K562 (cell line): ENCODE measurements at regions not wholly inside any gene's neighbourhood (a gene's known extent, or its start where the extent isn't known, plus 50 kb on each side); places are given as distances from the start of the nearest gene placed in this dataset.
A peak's percentile ranks its signal among the peaks of the same experiment; 100 is the strongest.

Source experiments
- ATAC-seq: fragments of 200-7000 bp; cut with Tn5 transposase; 3 replicates; pipeline ENCODE4 v1.9.1; 2020; ENCODE audit warnings: moderate library complexity
- BruUV-seq: library from RNA; stranded (reverse); fragments of 400-500 nt; replicated peaks from 2 replicates; lab custom pipeline; 2021; lab: Mats Ljungman, UMichigan
- CTCF ChIA-PET: fragments of 300-600 bp; formaldehyde crosslinking; extraction: SDS; loops from one replicate; lab custom pipeline; 2021; ENCODE audit warnings: low intra/inter-chr PET ratio; lab: Yijun Ruan, JAX
- POLR2A ChIA-PET: fragments of 300-600, 350-650 bp; sonication (Branson Sonifier 250); formaldehyde crosslinking; extraction: SDS; loops from one replicate; lab custom pipeline; 2021; ENCODE audit warnings: antibody characterized with exemption, inconsistent platforms; lab: Yijun Ruan, JAX
- DNase-seq, 4 experiments: peaks; one replicate each; pipeline versions ENCODE4 v3.0.0 to v3.0.0-alpha.2; 2011 to 2018; ENCODE audit warnings: low spot score in 3 of 4, mixed read lengths in 3 of 4; ENCODE audit errors: extremely low read depth in 1 of 4
- FAIRE-seq: peaks from 2 replicates; lab custom pipeline; 2011; peaks lifted over from hg19 to GRCh38; lab: Jason Lieb, UNC
- H2AFZ ChIP-seq: 2 replicates; pipeline ENCODE4 v1.6.0; 2011; ENCODE audit warnings: low read depth, low read length, control low read depth, inconsistent platforms
- H3K27ac ChIP-seq: fragments of 200-600 bp; 3 replicates; pipeline ENCODE4 v1.8.0; 2011; ENCODE audit warnings: low read depth, mild to moderate bottlenecking, control low read depth, inconsistent platforms, low read length, moderate library complexity, mixed read lengths; ENCODE audit errors: extremely low read depth
- H3K27me3 ChIP-seq, 2 experiments: fragments of 300-600 bp in 1 of 2; 2 replicates in 1 of 2; 3 replicates in 1 of 2; pipeline versions ENCODE4 v1.6.0 to v1.8.0; 2011; ENCODE audit warnings: inconsistent platforms in 2 of 2, low read length in 2 of 2, mild to moderate bottlenecking in 1 of 2, mixed read lengths in 1 of 2, moderate library complexity in 1 of 2; ENCODE audit not compliant: control insufficient read depth in 2 of 2, insufficient read depth in 2 of 2
- H3K36me3 ChIP-seq: fragments of 300-600 bp; 3 replicates; pipeline ENCODE4 v1.8.0; 2011; ENCODE audit warnings: mild to moderate bottlenecking, low read length, inconsistent platforms; ENCODE audit not compliant: control insufficient read depth, insufficient read depth
- H3K4me1 ChIP-seq, 2 experiments: fragments of 200-600 bp in 1 of 2; replicated peaks in 1 of 2; 2 replicates in 1 of 2; 3 replicates in 1 of 2; pipeline versions ENCODE4 v1.5.1 to v1.8.0; 2011; ENCODE audit warnings: inconsistent platforms in 2 of 2, low read length in 2 of 2, mild to moderate bottlenecking in 1 of 2, mixed read lengths in 1 of 2, moderate library complexity in 1 of 2; ENCODE audit not compliant: control insufficient read depth in 2 of 2, insufficient read depth in 2 of 2
- H3K4me2 ChIP-seq: 2 replicates; pipeline ENCODE4 v1.6.1; 2011; ENCODE audit warnings: low read length, control low read depth, inconsistent platforms, mixed read lengths; ENCODE audit not compliant: insufficient read depth
- H3K4me3 ChIP-seq: fragments of 200-600 bp; sonication (generic), shearing (Covaris generic); 2 replicates; pipeline ENCODE4 v1.5.1; 2016; ENCODE audit warnings: control low read depth, inconsistent platforms
- H3K79me2 ChIP-seq: fragments of 200-600 bp; 3 replicates; pipeline ENCODE4 v1.8.0; 2011; ENCODE audit warnings: low read length, inconsistent platforms; ENCODE audit not compliant: control insufficient read depth, insufficient read depth
- H3K9ac ChIP-seq, 2 experiments: 2 replicates each; pipeline versions ENCODE4 v1.6.0 to v1.6.1; 2011; ENCODE audit warnings: low read depth in 2 of 2, low read length in 2 of 2, control low read depth in 1 of 2, inconsistent platforms in 1 of 2, mild to moderate bottlenecking in 1 of 2, mixed read lengths in 1 of 2; ENCODE audit not compliant: insufficient read depth in 1 of 2
- H3K9me1 ChIP-seq: one replicate; pipeline ENCODE4 v1.6.0; 2011; ENCODE audit warnings: inconsistent platforms, mild to moderate bottlenecking, low read length, moderate library complexity; ENCODE audit not compliant: control insufficient read depth, insufficient read depth
- H3K9me3 ChIP-seq: replicated peaks from 2 replicates; pipeline ENCODE4 v1.5.1; 2011; ENCODE audit warnings: low read depth, low read length, inconsistent platforms; ENCODE audit not compliant: control insufficient read depth, insufficient read depth
- H4K20me1 ChIP-seq: replicated peaks from 2 replicates; pipeline ENCODE4 v1.6.1; 2011; ENCODE audit warnings: low read length, inconsistent platforms, mixed read lengths; ENCODE audit not compliant: control insufficient read depth, insufficient read depth
- BRD9 ChIP-seq: fragments of 450-650 bp; IDR thresholded peaks from 2 replicates; pipeline ENCODE4 v1.6.1; 2018; ENCODE audit warnings: low read depth; ENCODE audit not compliant: partially characterized antibody
- MAFF ChIP-seq: IDR thresholded peaks from 2 replicates; pipeline ENCODE4 v1.6.1; 2012; ENCODE audit warnings: low read length, improper control_type of control experiment
- MAFK ChIP-seq: IDR thresholded peaks from 2 replicates; pipeline ENCODE4 v1.6.1; 2011; ENCODE audit warnings: low read length, improper control_type of control experiment
- NCOA2 ChIP-seq, 2 experiments: fragments of 450-650 bp; IDR thresholded peaks; 2 replicates each; pipeline ENCODE4 v1.6.1; 2018; ENCODE audit warnings: mild to moderate bottlenecking in 2 of 2, moderate library complexity in 1 of 2; ENCODE audit not compliant: partially characterized antibody in 2 of 2
- POLR3G ChIP-seq: IDR thresholded peaks from 2 replicates; pipeline ENCODE4 v1.6.1; 2011; ENCODE audit not compliant: insufficient read length, insufficient replicate concordance; ENCODE audit errors: extremely low read depth
- RNF219 ChIP-seq: fragments of 250-450 bp; sonication (Bioruptor Pico); IDR thresholded peaks from 2 replicates; pipeline ENCODE4 v1.5.0; 2022; ENCODE audit warnings: mild to moderate bottlenecking
- ZNF316 ChIP-seq: fragments of 450-650 bp; IDR thresholded peaks from 2 replicates; pipeline ENCODE4 v1.6.1; 2016
- WGBS: fragments of 100-300 bp; shearing (Covaris generic); methylation state at CpG from one replicate; pipeline ENCODE4 v1.1.6; 2016; ENCODE audit warnings: low coverage, mixed read lengths; ENCODE audit not compliant: insufficient coverage; ENCODE audit errors: missing lambda C conversion rate; 5-methylcytosine and 5-hydroxymethylcytosine counted together
- in situ Hi-C: fragments of 300-500 bp; cut with MboI; formaldehyde crosslinking; loops from 4 replicates; pipeline ENCODE4 v1.15.0; 2018; ENCODE audit warnings: inconsistent platforms, mixed read lengths
- intact Hi-C: fragments of 100-400 bp; cut with micrococcal nuclease; formaldehyde crosslinking; loops from 2 replicates; pipeline ENCODE4 v1.14.2; 2022
- TF ChIP-seq, protein P1 (sequence below): IDR thresholded peaks from 2 replicates; pipeline ENCODE4 v1.6.1; 2016; ENCODE audit warnings: missing genetic modification characterization, missing compliant biosample characterization

- DNase-seq, result no peak
- H3K79me2 ChIP-seq, result no peaks in the 10 kb centered on the region
- H3K9me1 ChIP-seq, result no peaks in the 10 kb centered on the region
- ATAC-seq, result no peak
- no TSS peak for BruUV-seq
- intact Hi-C loops, result no loop called here
- no peaks in the 10 kb centered on the region; the same call in 1 of the 2 replicates for H4K20me1 ChIP-seq
- ChIA-PET CTCF (no interaction called here), POLR2A (no interaction called here)
- H3K27ac ChIP-seq, result no peak overlapping the region
- H3K27me3 ChIP-seq, result no peaks in the 10 kb centered on the region
- H3K4me1 ChIP-seq, result no peaks in the 10 kb centered on the region
- H2AFZ ChIP-seq, result no peak overlapping the region
- in situ Hi-C loops, result no loop called here
- H3K9me3 ChIP-seq, result no peaks in the 10 kb centered on the region
- no peak overlapping the region for H3K4me3 ChIP-seq
- no peak overlapping the region for H3K4me2 ChIP-seq
- no peak for FAIRE-seq
- no peaks in the 10 kb centered on the region for H3K36me3 ChIP-seq
- TF ChIP-seq POLR3G (no peak), MAFF (peak; percentile 49; the same call in 1 of the 2 replicates), RNF219 (CRISPR knock-in tag) (no peak), BRD9 (no peak), NCOA2 (IDR thresholded peaks at IDR 0.05; ENCODE audit: partially characterized antibody in 2 of 2) (no peak), ZNF316 (peak; percentile 47), MAFK (peak; percentile 42; the same call in 1 of the 2 replicates)
- TF ChIP-seq, protein P1, sequence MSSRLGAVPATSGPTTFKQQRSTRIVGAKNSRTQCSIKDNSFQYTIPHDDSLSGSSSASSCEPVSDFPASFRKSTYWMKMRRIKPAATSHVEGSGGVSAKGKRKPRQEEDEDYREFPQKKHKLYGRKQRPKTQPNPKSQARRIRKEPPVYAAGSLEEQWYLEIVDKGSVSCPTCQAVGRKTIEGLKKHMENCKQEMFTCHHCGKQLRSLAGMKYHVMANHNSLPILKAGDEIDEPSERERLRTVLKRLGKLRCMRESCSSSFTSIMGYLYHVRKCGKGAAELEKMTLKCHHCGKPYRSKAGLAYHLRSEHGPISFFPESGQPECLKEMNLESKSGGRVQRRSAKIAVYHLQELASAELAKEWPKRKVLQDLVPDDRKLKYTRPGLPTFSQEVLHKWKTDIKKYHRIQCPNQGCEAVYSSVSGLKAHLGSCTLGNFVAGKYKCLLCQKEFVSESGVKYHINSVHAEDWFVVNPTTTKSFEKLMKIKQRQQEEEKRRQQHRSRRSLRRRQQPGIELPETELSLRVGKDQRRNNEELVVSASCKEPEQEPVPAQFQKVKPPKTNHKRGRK, result no peak
- no peak overlapping the region for H3K9ac ChIP-seq
- 2% methylated on average over 3 of the region's 3 CpGs for WGBS
Measured at GRCh38 chr15:29411299-29411698, 141.7 kb upstream of the NSMCE3 start.
